H9 (cell line): ENCODE measurements at regions not wholly inside any gene's neighbourhood (a gene's known extent, or its start where the extent isn't known, plus 50 kb on each side); places are given as distances from the start of the nearest gene placed in this dataset.

Source experiments
- DNase-seq: peaks from one replicate; pipeline ENCODE4 v3.0.0-alpha.2; 2017
- H2AFZ ChIP-seq: one replicate; pipeline ENCODE4 v1.6.1; 2013; ENCODE audit warnings: mild to moderate bottlenecking, low read length, control low read depth, moderate library complexity
- H2AK5ac ChIP-seq: 2 replicates; pipeline ENCODE4 v1.6.1; 2013; ENCODE audit warnings: low read length, control low read depth, mixed read lengths; ENCODE audit not compliant: insufficient read length
- H2BK120ac ChIP-seq: one replicate; pipeline ENCODE4 v1.6.1; 2013; ENCODE audit warnings: low read depth, mild to moderate bottlenecking, low read length, control low read depth, inconsistent platforms; ENCODE audit not compliant: poor library complexity, severe bottlenecking
- H2BK12ac ChIP-seq: 2 replicates; pipeline ENCODE4 v1.6.1; 2013; ENCODE audit warnings: low read length, control low read depth, mixed read lengths, low read depth; ENCODE audit not compliant: insufficient read length
- H2BK15ac ChIP-seq: 2 replicates; pipeline ENCODE4 v1.6.1; 2013; ENCODE audit warnings: low read depth, low read length, control low read depth
- H2BK20ac ChIP-seq: one replicate; pipeline ENCODE4 v1.6.1; 2013; ENCODE audit warnings: low read depth, mild to moderate bottlenecking, low read length, control low read depth, inconsistent platforms; ENCODE audit not compliant: poor library complexity, severe bottlenecking
- H2BK5ac ChIP-seq: 2 replicates; pipeline ENCODE4 v1.6.1; 2013; ENCODE audit warnings: low read length, control low read depth, mixed read lengths; ENCODE audit not compliant: insufficient read length
- H3K14ac ChIP-seq: 2 replicates; pipeline ENCODE4 v1.6.1; 2013; ENCODE audit warnings: low read length, control low read depth; ENCODE audit not compliant: insufficient read depth
- H3K18ac ChIP-seq: 2 replicates; pipeline ENCODE4 v1.6.1; 2013; ENCODE audit warnings: low read depth, mild to moderate bottlenecking, mixed read lengths, low read length, control low read depth; ENCODE audit not compliant: insufficient read length
- H3K23ac ChIP-seq: 2 replicates; pipeline ENCODE4 v1.6.1; 2013; ENCODE audit warnings: low read length, control low read depth, mixed read lengths, low read depth; ENCODE audit not compliant: insufficient read length
- H3K23me2 ChIP-seq: 2 replicates; pipeline ENCODE4 v1.6.1; 2013; ENCODE audit warnings: low read depth, mild to moderate bottlenecking, mixed read lengths, low read length, control low read depth; ENCODE audit not compliant: insufficient read length, poor library complexity, severe bottlenecking
- H3K27ac ChIP-seq: 2 replicates; pipeline ENCODE4 v1.5.1; 2013; ENCODE audit warnings: low read length, control low read depth, mixed read lengths, low read depth; ENCODE audit not compliant: insufficient read length
- H3K27me3 ChIP-seq: 2 replicates; pipeline ENCODE4 v1.6.1; 2013; ENCODE audit warnings: low read length, control low read depth, inconsistent platforms; ENCODE audit not compliant: insufficient read depth
- H3K4ac ChIP-seq: 2 replicates; pipeline ENCODE4 v1.6.1; 2013; ENCODE audit warnings: low read depth, mild to moderate bottlenecking, control low read depth, inconsistent platforms, low read length, moderate library complexity
- H3K4me1 ChIP-seq: 2 replicates; pipeline ENCODE4 v1.6.1; 2013; ENCODE audit warnings: low read length, control low read depth, inconsistent platforms; ENCODE audit not compliant: insufficient read depth
- H3K4me2 ChIP-seq: 2 replicates; pipeline ENCODE4 v1.6.1; 2013; ENCODE audit warnings: low read length, control low read depth, mixed read lengths; ENCODE audit not compliant: insufficient read length, insufficient read depth
- H3K56ac ChIP-seq: 2 replicates; pipeline ENCODE4 v1.6.1; 2013; ENCODE audit warnings: low read depth, mild to moderate bottlenecking, mixed read lengths, low read length, control low read depth; ENCODE audit not compliant: insufficient read length
- H3K79me1 ChIP-seq: 2 replicates; pipeline ENCODE4 v1.6.1; 2013; ENCODE audit warnings: low read depth, mild to moderate bottlenecking, moderate library complexity, low read length, control low read depth, inconsistent platforms; ENCODE audit not compliant: insufficient read depth, poor library complexity, severe bottlenecking
- H3K79me2 ChIP-seq: 2 replicates; pipeline ENCODE4 v1.6.1; 2013; ENCODE audit warnings: low read length, control low read depth, inconsistent platforms; ENCODE audit not compliant: insufficient read depth
- H3K9ac ChIP-seq: 2 replicates; pipeline ENCODE4 v1.6.1; 2013; ENCODE audit warnings: low read length, control low read depth, mixed read lengths; ENCODE audit not compliant: insufficient read length; ENCODE audit errors: extremely low read depth
- H3K9me3 ChIP-seq: one replicate; pipeline ENCODE4 v1.6.1; 2013; ENCODE audit warnings: low read depth, low read length, inconsistent platforms; ENCODE audit not compliant: control insufficient read depth
- H3T11ph ChIP-seq: one replicate; pipeline ENCODE4 v1.6.1; 2013; ENCODE audit warnings: mild to moderate bottlenecking, low read length, control low read depth, inconsistent platforms
- H4K20me1 ChIP-seq: one replicate; pipeline ENCODE4 v1.6.1; 2013; ENCODE audit not compliant: control insufficient read depth, insufficient read length, insufficient read depth
- H4K5ac ChIP-seq: 2 replicates; pipeline ENCODE4 v1.6.1; 2013; ENCODE audit warnings: low read depth, mild to moderate bottlenecking, mixed read lengths, low read length, control low read depth; ENCODE audit not compliant: insufficient read length
- H4K8ac ChIP-seq: replicated peaks from 2 replicates; pipeline ENCODE4 v1.6.1; 2013; ENCODE audit warnings: low read length, control low read depth, mixed read lengths, low read depth; ENCODE audit not compliant: insufficient read length
- H4K91ac ChIP-seq: 2 replicates; pipeline ENCODE4 v1.6.1; 2013; ENCODE audit warnings: low read depth, mild to moderate bottlenecking, moderate library complexity, mixed read lengths, low read length, control low read depth; ENCODE audit not compliant: insufficient read length
- H3K27ac Mint-ChIP-seq, 3 experiments: 2 replicates in 2 of 3; 3 replicates in 1 of 3; pipeline ENCODE4 v1.8.0; 2020 to 2021; ENCODE audit warnings: mixed read lengths in 3 of 3, mild to moderate bottlenecking in 1 of 3, moderate library complexity in 1 of 3
- H3K27me3 Mint-ChIP-seq: 2 replicates; pipeline ENCODE4 v1.8.0; 2021; ENCODE audit warnings: low read depth, mild to moderate bottlenecking, moderate library complexity, mixed read lengths
- H3K36me3 Mint-ChIP-seq, 3 experiments: 2 replicates in 2 of 3; 3 replicates in 1 of 3; pipeline ENCODE4 v1.8.0; 2020 to 2021; ENCODE audit warnings: low read depth in 3 of 3, mixed read lengths in 3 of 3; ENCODE audit not compliant: insufficient read depth in 1 of 3
- H3K4me1 Mint-ChIP-seq, 2 experiments: 2 replicates each; pipeline ENCODE4 v1.8.0; 2020; ENCODE audit warnings: mixed read lengths in 2 of 2
- H3K4me3 Mint-ChIP-seq, 2 experiments: 2 replicates in 1 of 2; 3 replicates in 1 of 2; pipeline ENCODE4 v1.8.0; 2020 to 2021; ENCODE audit warnings: mild to moderate bottlenecking in 2 of 2, mixed read lengths in 2 of 2, moderate library complexity in 1 of 2
- H3K9me3 Mint-ChIP-seq, 2 experiments: 2 replicates in 1 of 2; 3 replicates in 1 of 2; pipeline ENCODE4 v1.8.0; 2020; ENCODE audit warnings: mild to moderate bottlenecking in 2 of 2, mixed read lengths in 2 of 2, moderate library complexity in 1 of 2
- TF ChIP-seq, protein P1 (sequence below): fragments of 200-600 bp; sonication (generic); conservative IDR thresholded peaks from 3 replicates; pipeline ENCODE4 v1.8.0; 2021; ENCODE audit warnings: antibody characterized with exemption, mild to moderate bottlenecking

DNA sequence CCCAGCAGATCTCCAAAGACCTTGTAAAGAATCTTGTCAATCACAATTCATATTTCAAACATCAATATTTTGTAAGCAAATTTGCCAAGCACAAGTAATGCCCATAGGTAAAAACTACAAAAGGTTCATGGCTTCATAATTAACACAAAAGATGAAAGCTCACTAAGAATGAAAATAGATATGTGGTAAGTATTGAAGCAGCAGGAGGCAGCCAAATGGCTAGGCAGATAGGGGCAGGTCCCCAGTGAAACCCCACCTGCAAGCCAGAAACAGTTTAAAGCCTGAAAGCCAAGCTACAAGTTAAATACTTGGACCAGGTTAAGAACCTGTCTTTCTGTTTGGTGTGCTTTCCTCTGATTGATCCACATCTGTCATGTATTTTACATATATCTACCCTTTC, 942.6 kb upstream of the SPRY2 start:
- H3K23me2 ChIP-seq = no peaks in the 10 kb centered on the region
- no peak overlapping the region for H4K91ac ChIP-seq
- no peak overlapping the region for H3K23ac ChIP-seq
- DNase-seq = no peak
- no peak overlapping the region for H3T11ph ChIP-seq
- TF ChIP-seq, protein P1, sequence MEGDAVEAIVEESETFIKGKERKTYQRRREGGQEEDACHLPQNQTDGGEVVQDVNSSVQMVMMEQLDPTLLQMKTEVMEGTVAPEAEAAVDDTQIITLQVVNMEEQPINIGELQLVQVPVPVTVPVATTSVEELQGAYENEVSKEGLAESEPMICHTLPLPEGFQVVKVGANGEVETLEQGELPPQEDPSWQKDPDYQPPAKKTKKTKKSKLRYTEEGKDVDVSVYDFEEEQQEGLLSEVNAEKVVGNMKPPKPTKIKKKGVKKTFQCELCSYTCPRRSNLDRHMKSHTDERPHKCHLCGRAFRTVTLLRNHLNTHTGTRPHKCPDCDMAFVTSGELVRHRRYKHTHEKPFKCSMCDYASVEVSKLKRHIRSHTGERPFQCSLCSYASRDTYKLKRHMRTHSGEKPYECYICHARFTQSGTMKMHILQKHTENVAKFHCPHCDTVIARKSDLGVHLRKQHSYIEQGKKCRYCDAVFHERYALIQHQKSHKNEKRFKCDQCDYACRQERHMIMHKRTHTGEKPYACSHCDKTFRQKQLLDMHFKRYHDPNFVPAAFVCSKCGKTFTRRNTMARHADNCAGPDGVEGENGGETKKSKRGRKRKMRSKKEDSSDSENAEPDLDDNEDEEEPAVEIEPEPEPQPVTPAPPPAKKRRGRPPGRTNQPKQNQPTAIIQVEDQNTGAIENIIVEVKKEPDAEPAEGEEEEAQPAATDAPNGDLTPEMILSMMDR = no peak
- H3K4me2 ChIP-seq = no peak overlapping the region
- no peaks in the 10 kb centered on the region for H3K4me1 ChIP-seq
- no peaks in the 10 kb centered on the region for H3K79me1 ChIP-seq
- H3K18ac ChIP-seq = no peak overlapping the region
- H3K4ac ChIP-seq = no peak overlapping the region
- H4K8ac ChIP-seq = no peak overlapping the region
- no peaks in the 10 kb centered on the region for H4K20me1 ChIP-seq
- H3K9ac ChIP-seq = no peak overlapping the region
- no peaks in the 10 kb centered on the region for H3K27me3 ChIP-seq
- Mint-ChIP-seq H3K9me3 (peaks cover 2 to 5% of the 10 kb centered on the region in 2 experiments; a peak in 2 of 5 replicates), H3K4me1 (no peaks in the 10 kb centered on the region), H3K27me3 (no peaks in the 10 kb centered on the region), H3K36me3 (peaks cover 0 to 9% (median 0%) of the 10 kb centered on the region in 3 experiments; a peak in 3 of 7 replicates), H3K4me3 (no peak overlapping the region), H3K27ac (no peak overlapping the region)
- H4K5ac ChIP-seq = no peak overlapping the region
- H3K9me3 ChIP-seq = no peaks in the 10 kb centered on the region
- no peak overlapping the region for H3K14ac ChIP-seq
- H2BK5ac ChIP-seq = no peak overlapping the region
- H3K27ac ChIP-seq = no peak overlapping the region
- no peak overlapping the region for H3K56ac ChIP-seq
- H2BK12ac ChIP-seq = no peak overlapping the region
- no peak overlapping the region for H2AK5ac ChIP-seq
- H2BK20ac ChIP-seq = no peak overlapping the region
- no peaks in the 10 kb centered on the region for H3K79me2 ChIP-seq
- no peak overlapping the region for H2BK120ac ChIP-seq
- H2AFZ ChIP-seq = no peak overlapping the region
- H2BK15ac ChIP-seq = no peak overlapping the region
